ENCODE measurements at regions not wholly inside any gene's neighbourhood (a gene's known extent, or its start where the extent isn't known, plus 50 kb on each side); places are given as distances from the start of the nearest gene placed in this dataset.

DNA sequence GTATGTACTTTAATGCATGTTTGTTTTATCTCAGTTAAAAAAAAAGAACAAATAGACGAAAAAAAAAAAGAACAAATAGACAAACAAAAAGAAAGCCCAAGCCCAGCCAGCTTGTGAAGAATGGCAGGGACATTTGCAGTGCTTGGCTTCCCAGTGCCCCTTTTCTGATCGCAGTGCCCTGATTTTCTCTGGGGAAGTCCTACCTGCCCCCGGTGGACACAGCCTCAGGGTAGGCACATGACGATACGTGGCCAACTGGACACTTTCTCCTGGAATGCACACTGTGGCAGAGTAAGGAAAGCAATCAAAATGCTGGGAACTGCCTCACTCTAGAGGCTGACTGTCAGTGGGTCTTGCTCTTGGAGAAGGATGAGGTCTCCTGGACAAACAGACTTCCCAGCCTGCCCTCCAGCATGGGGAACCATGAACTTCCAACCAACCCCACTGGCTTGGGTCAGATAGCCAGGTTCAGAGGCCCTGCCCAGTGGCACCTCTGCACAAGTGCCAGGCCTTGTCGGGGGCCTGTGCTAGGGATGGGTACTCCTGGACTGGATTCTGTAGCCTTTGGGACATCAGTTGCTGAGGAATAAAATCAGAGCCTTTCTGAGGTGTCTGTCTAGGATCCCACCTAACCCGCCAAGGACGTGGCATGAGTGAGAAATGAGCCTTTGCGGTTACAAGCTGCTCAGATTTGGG, 76.7 kb downstream of the INHBB start:
- Histone ChIP-seq H3K9me3 (ENCODE audit: insufficient read depth in 2 of 2, low read depth in 1 of 2, low read length in 1 of 2) (no peaks in the 10 kb centered on the region), H4K8ac (ENCODE audit: extremely low read depth, insufficient read depth, low read length) (no peak overlapping the region), H3K56ac (replicated peaks; ENCODE audit: insufficient read length, low read depth, low read length) (no peak overlapping the region), H3K9ac (replicated peaks in 1 of 4; ENCODE audit: extremely low read depth in 1 of 4, low read depth in 3 of 4, low read length in 3 of 4) (no peak overlapping the region), H2AFZ (ENCODE audit: low read length) (no peak overlapping the region), H3K27me3 (replicated peaks in 1 of 4; ENCODE audit: control insufficient read depth in 3 of 4, extremely low read depth in 1 of 4, insufficient read depth in 3 of 4, low read length in 3 of 4) (peaks cover 0 to 14% (median 8%) of the 10 kb centered on the region in 4 experiments; a peak in 4 of 7 replicates), H3K4me2 (ENCODE audit: insufficient read depth in 1 of 2, low read depth in 2 of 2, low read length in 2 of 2) (no peak overlapping the region), H3K4me1 (replicated peaks in 1 of 4; ENCODE audit: control insufficient read depth in 3 of 4, insufficient read depth in 4 of 4, low read length in 3 of 4) (peaks cover 0 to 3% (median 0%) of the 10 kb centered on the region in 4 experiments; a peak in 1 of 7 replicates), H3K4me3 (ENCODE audit: extremely low read depth in 1 of 4, insufficient read depth in 2 of 4, low read depth in 3 of 4, low read length in 4 of 4) (no peak overlapping the region), H2BK20ac (ENCODE audit: low read length) (no peak overlapping the region), H3K27ac (ENCODE audit: low read depth, low read length) (no peak overlapping the region), H3K79me1 (ENCODE audit: low read depth, low read length) (no peaks in the 10 kb centered on the region; the same call in 1 of the 2 replicates), H3K79me2 (ENCODE audit: control insufficient read depth in 1 of 2, insufficient read depth in 2 of 2, low read length in 2 of 2) (no peaks in the 10 kb centered on the region), H3K36me3 (ENCODE audit: control insufficient read depth in 2 of 4, insufficient read depth in 4 of 4, low read length in 3 of 4) (no peaks in the 10 kb centered on the region), H3K4ac (replicated peaks; ENCODE audit: insufficient read length, low read depth, low read length) (no peak overlapping the region), H4K5ac (ENCODE audit: insufficient read length, low read depth, low read length) (no peak overlapping the region), H4K91ac (replicated peaks; ENCODE audit: insufficient read length, low read length) (no peak overlapping the region), H3K23ac (ENCODE audit: insufficient read length) (no peak overlapping the region), H2AK5ac (ENCODE audit: low read depth, low read length) (no peak overlapping the region), H2BK15ac (ENCODE audit: low read length) (no peak overlapping the region), H3K14ac (ENCODE audit: insufficient read length) (no peak overlapping the region), H3K18ac (ENCODE audit: extremely low read depth, low read length) (no peak overlapping the region), H2BK120ac (replicated peaks; ENCODE audit: low read depth, low read length) (no peak overlapping the region), H3K23me2 (ENCODE audit: low read depth, low read length) (peaks cover 7% of the 10 kb centered on the region; the same call in 1 of the 2 replicates), H2BK5ac (ENCODE audit: low read depth, low read length) (no peak overlapping the region), H2BK12ac (ENCODE audit: low read depth, low read length) (no peak overlapping the region), H4K20me1 (replicated peaks in 1 of 2; ENCODE audit: control insufficient read depth in 1 of 2, insufficient read depth in 2 of 2, low read length in 2 of 2) (peaks cover 2% of the 10 kb centered on the region in 2 experiments)
- FAIRE-seq (no peak), DNase-seq (ENCODE audit: low read depth in 1 of 2, low spot score in 2 of 2) (no peak)
- ChIA-PET POLR2A (ENCODE audit: partially characterized antibody) (no interaction called here), CTCF (ENCODE audit: partially characterized antibody) (interaction anchor here (0.6 to 2.8 kb wide), 2 partner anchors 14 to 62 kb away, joined by 4 to 14 read pairs; no protein-coding TSS in a partner anchor)
- WGBS, 2 experiments (ENCODE audit: extremely low coverage in 1 of 2, insufficient coverage in 1 of 2, insufficient read length in 1 of 2, insufficient replicate concordance in 2 of 2, low coverage in 1 of 2, low lambda C conversion rate in 2 of 2, missing lambda C conversion rate in 1 of 2), result 86% methylated on average over 8 of the region's 9 CpGs; no CpG with 5 or more reads in 1 of the 2 experiments
- TF ChIP-seq EZH2 (IDR thresholded peaks at IDR 0.05; ENCODE audit: low read depth, low read length, severe bottlenecking) (no peak), SRF (IDR thresholded peaks at IDR 0.05; ENCODE audit: low read depth, low read length) (no peak), FOSL1 (IDR thresholded peaks at IDR 0.05; ENCODE audit: insufficient read depth, low read depth, low read length) (no peak), RNF2 (IDR thresholded peaks at IDR 0.05; ENCODE audit: borderline replicate concordance, low read depth, low read length, missing control alignments, poor library complexity, severe bottlenecking) (no peak), POU5F1 (IDR thresholded peaks at IDR 0.05; ENCODE audit: low read depth, low read length) (no peak), CHD2 (IDR thresholded peaks at IDR 0.05; ENCODE audit: low read length) (no peak), BRCA1 (IDR thresholded peaks at IDR 0.05; ENCODE audit: low read depth, low read length) (no peak)
